HUES64 (cell line): ENCODE measurements at regions not wholly inside any gene's neighbourhood (a gene's known extent, or its start where the extent isn't known, plus 50 kb on each side); places are given as distances from the start of the nearest gene placed in this dataset.

Experiments used
- H3K27ac ChIP-seq: 2 replicates; pipeline ENCODE4 v1.7.0; 2013; ENCODE audit warnings: low read depth, low read length, inconsistent platforms
- H3K27me3 ChIP-seq: 2 replicates; pipeline ENCODE4 v1.6.1; 2013; ENCODE audit warnings: mild to moderate bottlenecking, low read length; ENCODE audit not compliant: insufficient read depth
- H3K36me3 ChIP-seq: 2 replicates; pipeline ENCODE4 v1.6.1; 2013; ENCODE audit warnings: mild to moderate bottlenecking, low read length; ENCODE audit not compliant: insufficient read depth
- H3K4me1 ChIP-seq: 2 replicates; pipeline ENCODE4 v1.6.1; 2013; ENCODE audit warnings: mild to moderate bottlenecking, low read length, moderate library complexity; ENCODE audit not compliant: insufficient read depth
- H3K4me3 ChIP-seq: 2 replicates; pipeline ENCODE4 v1.5.1; 2013; ENCODE audit warnings: mild to moderate bottlenecking, low read length, moderate library complexity
- H3K9ac ChIP-seq: 2 replicates; pipeline ENCODE4 v1.6.1; 2013; ENCODE audit warnings: mild to moderate bottlenecking, low read depth, low read length
- H3K9me3 ChIP-seq: 2 replicates; pipeline ENCODE4 v1.6.1; 2013; ENCODE audit warnings: low read depth, low read length; ENCODE audit not compliant: insufficient read depth
- WGBS: fragments of 150-250, 120-280 bp; methylation state at CpG from one replicate; pipeline ENCODE4 v1.1.7; 2013; ENCODE audit warnings: missing lambda C conversion rate; 5-methylcytosine and 5-hydroxymethylcytosine counted together

DNA sequence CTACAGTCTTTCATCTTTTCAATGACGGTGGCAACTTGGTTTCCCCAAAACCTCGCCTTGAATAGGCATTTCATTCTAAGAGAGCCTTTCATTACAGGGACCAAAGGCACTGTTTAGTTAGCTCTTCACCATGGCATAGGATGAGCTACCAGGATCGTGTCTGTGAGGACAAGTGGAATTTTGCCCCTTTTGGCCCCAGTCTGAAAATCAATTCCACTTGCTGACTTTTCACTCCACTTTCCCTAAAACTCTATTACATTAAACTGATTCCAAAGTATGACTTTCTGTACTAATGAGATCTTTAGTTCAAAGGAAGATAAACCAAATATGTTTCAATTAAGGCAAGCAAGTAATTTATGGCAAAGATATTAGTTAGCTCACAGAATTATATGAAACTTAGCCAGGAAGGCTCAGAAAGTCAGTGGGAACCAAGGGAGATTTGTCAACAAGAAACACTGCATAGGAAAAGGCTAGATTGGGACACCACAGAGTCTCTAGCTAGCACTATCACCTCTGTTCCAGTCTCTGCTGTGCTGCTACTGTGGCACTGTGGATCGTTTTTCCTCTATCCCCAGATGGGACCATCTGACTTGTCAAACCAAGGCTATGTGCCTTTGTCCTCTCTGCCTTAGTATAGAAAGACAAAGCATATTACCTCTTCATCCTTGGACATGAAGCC, 145.6 kb downstream of the SLC7A11 start:
- Histone ChIP-seq H3K9me3 (no peaks in the 10 kb centered on the region), H3K27me3 (no peaks in the 10 kb centered on the region), H3K27ac (no peak overlapping the region), H3K4me1 (peaks cover 8% of the 10 kb centered on the region; the same call in 1 of the 2 replicates), H3K9ac (no peak overlapping the region), H3K4me3 (no peak overlapping the region), H3K36me3 (no peaks in the 10 kb centered on the region)
- WGBS = 93% methylated on average over 4 of the region's 4 CpGs

DNA sequence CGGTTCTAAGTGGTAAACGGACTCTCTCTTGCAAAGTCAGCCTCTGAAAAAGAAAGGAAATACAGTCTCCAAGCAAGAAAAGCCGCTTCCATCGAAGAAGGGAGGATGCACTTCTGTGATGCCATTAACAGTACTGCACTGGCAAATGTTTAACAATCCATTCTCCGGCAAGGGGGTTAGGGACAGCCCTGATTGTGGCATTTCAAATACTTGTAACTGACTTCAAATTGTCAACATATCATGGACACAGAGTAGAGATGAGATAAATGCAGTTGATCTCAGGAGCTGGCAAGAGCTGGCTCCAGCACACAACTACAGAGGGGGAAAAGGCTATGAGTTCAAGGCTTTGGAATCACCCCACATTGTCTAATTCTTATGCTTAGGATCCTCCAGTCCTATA, 146.8 kb downstream of the SLC7A11 start:
- Histone ChIP-seq H3K9me3 (no peaks in the 10 kb centered on the region), H3K9ac (no peak overlapping the region), H3K4me3 (no peak overlapping the region), H3K36me3 (no peaks in the 10 kb centered on the region), H3K4me1 (no peaks in the 10 kb centered on the region), H3K27ac (no peak overlapping the region), H3K27me3 (no peaks in the 10 kb centered on the region)
- WGBS = 96% methylated on average over 5 of the region's 5 CpGs

DNA sequence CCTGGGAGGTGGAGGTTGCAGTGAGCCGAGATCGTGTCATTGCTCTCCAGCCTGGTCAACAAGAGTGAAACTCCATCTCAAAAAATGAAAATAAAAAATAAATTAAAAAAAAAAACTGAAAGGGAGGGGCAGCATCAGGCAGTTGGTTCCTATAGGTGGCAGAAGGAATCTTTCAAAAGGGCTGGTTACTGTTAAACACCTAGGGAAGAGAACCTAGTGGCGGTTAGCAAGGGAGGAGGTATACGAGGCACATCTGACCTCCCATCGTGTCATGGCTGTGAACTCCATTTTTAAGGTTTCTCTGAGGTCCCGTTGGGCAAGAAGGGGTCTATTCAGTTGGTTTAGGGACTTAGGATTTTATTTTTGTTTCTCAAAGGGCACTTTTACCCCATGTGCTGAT, 150.1 kb downstream of the SLC7A11 start:
- Histone ChIP-seq H3K9me3 (no peaks in the 10 kb centered on the region), H3K4me1 (no peaks in the 10 kb centered on the region), H3K36me3 (no peaks in the 10 kb centered on the region), H3K27ac (no peak overlapping the region), H3K4me3 (no peak overlapping the region), H3K9ac (no peak overlapping the region), H3K27me3 (no peaks in the 10 kb centered on the region)
- WGBS = 97% methylated on average over 6 of the region's 6 CpGs

DNA sequence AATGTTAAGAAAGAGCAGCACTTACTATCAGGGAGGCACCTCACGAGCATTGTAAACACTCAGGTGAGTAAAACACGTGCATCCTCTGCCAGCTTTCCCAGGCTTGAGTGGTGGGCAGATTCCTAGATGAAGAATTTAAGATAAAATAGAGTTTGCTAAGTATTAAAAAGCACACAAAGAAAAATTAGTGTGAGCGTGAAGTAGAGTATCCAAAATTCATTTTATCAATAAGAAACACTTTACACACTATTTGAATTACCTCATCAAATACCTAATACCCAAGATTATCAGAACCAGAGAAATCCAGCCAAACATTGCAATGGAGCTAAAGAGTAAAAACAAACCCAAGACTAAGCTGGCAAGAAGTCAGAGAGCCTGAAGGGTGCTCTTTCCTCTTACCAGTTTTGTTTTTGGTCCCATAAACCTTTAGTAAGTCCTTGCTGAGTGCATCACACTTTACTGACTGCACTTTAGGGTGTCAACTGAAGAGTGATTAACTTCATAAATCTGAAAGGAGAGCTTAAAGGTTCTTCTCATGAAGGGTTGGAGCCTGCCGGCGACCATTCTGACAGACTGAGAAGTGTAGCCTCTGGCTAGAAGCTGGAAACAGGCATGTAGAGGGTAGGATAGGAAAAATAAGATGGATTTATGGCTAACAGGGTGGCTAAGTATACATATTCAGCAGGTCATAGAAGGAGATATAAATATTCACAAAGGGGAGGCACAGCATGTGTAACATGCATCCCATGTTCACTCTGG, 151.1 kb downstream of the SLC7A11 start:
- H3K27ac ChIP-seq = no peak overlapping the region
- WGBS = 76% methylated on average over 5 of the region's 5 CpGs
- no peak overlapping the region for H3K9ac ChIP-seq
- no peaks in the 10 kb centered on the region for H3K9me3 ChIP-seq
- no peaks in the 10 kb centered on the region for H3K4me1 ChIP-seq
- no peaks in the 10 kb centered on the region for H3K36me3 ChIP-seq
- H3K4me3 ChIP-seq = no peak overlapping the region
- no peaks in the 10 kb centered on the region for H3K27me3 ChIP-seq

DNA sequence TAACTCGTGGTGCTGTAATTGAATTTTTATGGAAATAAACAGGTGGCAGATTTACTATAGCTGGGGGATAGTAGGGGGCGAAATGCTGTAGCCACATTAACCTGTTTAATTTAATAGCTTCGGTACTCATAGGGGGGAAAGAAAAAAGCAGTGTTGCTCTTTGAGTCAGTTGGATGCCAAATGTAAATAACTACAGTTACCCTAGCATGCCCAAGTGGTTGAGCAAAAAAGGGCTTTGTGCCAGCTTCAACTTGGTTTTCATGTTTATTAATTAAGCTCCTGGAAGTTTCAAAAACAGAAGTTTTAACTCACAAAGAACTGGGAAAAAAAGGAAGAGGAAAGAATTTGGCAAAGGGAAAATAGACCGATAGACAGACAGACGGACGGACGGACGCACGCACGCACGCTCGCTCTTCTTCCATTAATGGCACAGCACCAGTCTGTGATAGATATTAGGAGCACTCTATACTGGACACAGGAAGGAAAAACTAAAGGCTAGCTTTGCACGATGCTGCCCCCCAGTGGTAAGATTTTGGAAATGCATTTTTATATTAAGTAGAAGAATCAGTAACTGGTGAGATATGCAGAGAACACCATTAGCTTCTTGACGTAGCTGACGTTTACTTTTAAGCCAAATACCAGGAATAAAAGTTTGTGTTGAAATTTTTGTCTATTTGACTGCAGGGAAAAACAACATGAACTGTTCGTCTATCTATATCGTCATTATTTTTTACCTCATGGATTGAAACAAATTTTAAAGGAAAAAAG, 151.8 kb downstream of the SLC7A11 start:
- H3K4me3 ChIP-seq = no peak overlapping the region
- H3K27ac ChIP-seq = no peak overlapping the region
- no peak overlapping the region for H3K9ac ChIP-seq
- H3K36me3 ChIP-seq = no peaks in the 10 kb centered on the region
- 52% methylated on average over 17 of the region's 17 CpGs for WGBS
- no peaks in the 10 kb centered on the region for H3K9me3 ChIP-seq
- H3K27me3 ChIP-seq = no peaks in the 10 kb centered on the region
- no peaks in the 10 kb centered on the region for H3K4me1 ChIP-seq

DNA sequence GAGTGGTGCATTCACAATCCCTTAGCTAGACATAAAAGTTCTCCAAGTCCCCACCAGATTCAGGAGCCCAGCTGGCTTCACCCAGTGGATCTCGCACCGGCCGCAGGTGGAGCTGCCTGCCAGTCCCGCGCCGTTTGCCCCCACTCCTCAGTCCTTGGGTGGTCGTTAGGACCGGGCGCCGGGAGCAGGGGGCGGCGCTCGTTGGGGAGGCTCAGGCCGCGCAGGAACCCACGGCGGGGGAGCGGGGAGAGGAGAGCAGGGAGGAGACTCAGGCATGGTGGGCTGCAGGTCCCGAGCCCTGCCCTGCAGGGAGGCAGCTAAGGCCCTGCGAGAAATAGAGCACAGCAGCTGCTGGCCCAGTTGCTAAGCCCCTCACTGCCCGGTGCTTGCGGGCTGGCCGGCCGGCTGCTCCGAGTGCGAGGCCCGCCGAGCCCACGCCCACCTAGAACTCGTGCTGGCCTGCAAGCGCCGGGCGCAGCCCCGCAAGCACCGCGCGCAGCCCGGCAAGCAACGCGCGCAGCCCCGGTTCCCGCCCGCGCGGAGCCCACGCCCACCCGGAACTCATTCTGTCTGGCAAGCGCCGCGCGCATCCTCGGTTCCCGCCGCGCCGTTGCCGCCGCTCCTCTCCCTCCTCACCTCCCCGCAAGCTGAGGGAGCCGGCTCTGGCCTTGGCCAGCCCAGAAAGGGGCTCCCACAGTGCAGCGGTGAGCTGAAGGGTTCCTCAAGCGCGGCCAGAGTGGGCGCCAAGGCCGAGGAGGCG, 153.5 kb downstream of the SLC7A11 start:
- 97% methylated on average over 67 of the region's 67 CpGs for WGBS

DNA sequence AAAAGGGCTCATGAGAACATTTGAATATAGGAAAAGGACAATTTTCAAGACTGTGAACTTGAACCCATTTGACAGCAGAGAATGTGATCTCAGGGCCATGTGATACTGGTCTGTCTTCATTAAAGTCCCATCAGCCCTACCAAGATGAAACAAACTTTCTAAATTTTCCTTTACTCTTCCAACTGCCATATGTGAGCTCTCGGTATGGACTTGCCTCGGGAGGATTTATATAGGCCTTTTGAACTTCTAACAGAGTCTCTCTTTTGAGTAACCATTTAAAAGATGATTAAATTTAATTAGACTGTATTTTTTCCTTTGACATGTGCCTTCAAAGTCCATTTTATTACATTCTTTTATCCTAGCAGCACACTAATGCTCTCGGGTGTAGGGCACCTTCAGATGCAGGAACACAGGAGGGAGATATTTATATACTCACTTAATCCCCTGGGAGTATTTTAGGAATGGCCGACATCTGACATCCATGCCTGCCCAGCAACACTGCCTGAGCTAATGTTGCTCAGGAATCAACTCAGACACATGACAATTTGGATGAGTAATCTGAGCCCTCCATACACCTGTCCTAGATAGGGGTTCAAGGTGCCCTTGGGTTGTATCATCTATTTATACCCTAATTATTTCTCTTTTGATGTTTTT, 155.0 kb downstream of the SLC7A11 start:
- WGBS = 100% methylated on average over 3 of the region's 4 CpGs
- Histone ChIP-seq H3K9ac (no peak overlapping the region), H3K36me3 (no peaks in the 10 kb centered on the region), H3K9me3 (no peaks in the 10 kb centered on the region), H3K27me3 (no peaks in the 10 kb centered on the region), H3K4me1 (no peaks in the 10 kb centered on the region), H3K27ac (no peak overlapping the region), H3K4me3 (no peak overlapping the region)

More for the DNA sequence above, 153.5 kb downstream of the SLC7A11 start:
- Histone ChIP-seq H3K36me3 (no peaks in the 10 kb centered on the region), H3K4me3 (no peak overlapping the region), H3K9me3 (no peaks in the 10 kb centered on the region), H3K27me3 (no peaks in the 10 kb centered on the region), H3K4me1 (no peaks in the 10 kb centered on the region), H3K27ac (no peak overlapping the region), H3K9ac (no peak overlapping the region)

DNA sequence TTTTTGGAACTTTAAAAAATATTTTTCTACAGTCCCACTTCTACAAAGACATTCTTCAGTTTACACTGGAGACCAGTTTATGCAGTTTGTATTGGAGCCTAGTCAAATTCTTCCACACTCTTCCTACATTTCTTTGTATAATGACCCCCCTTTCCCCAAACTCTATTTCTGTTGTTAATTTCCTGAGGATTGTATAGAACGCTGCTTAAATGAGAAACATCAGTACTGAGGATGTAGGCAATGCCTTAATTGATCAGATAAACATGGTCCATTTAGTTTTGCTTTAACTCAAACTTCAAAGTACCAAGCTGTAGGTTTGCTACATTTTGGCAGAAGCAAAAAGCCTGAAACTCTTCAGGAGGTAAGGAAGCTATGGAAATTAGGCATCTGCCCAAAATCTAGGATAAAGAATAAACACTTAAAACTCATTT, 155.5 kb downstream of the SLC7A11 start:
- H3K9me3 ChIP-seq = no peaks in the 10 kb centered on the region
- no peak overlapping the region for H3K27ac ChIP-seq
- 100% methylated on average over 1 of the region's 1 CpG for WGBS
- H3K4me1 ChIP-seq = no peaks in the 10 kb centered on the region
- no peaks in the 10 kb centered on the region for H3K36me3 ChIP-seq
- no peaks in the 10 kb centered on the region for H3K27me3 ChIP-seq
- H3K4me3 ChIP-seq = no peak overlapping the region
- no peak overlapping the region for H3K9ac ChIP-seq

DNA sequence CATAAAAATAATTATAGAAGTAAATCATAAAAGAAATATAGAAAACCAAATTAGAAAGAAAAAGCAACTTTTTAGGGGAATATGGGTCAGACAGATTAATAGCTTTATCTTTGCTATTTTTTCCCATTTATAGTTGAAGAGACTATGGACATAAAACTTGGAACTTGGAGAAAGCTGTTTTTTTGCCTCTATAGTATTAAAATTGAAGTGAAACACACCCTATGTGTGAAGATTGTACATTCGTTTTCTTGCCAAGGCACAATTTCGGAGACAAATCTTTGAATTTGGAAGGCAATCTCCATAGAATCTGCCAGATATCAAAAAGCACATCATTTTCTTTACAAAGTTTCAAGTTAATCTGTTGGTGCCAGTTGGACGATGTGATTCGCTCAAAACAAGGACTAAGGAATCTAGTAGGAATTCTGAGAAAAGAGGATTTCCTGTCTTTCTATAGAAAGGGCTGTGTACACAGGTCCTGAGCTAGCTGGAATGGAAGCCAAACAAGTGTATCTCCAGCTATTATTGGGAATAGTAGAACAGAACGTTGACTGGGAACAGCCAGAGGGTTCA, 156.3 kb downstream of the SLC7A11 start:
- H3K9ac ChIP-seq = no peak overlapping the region
- WGBS = 96% methylated on average over 4 of the region's 5 CpGs
- H3K4me1 ChIP-seq = no peaks in the 10 kb centered on the region
- H3K27me3 ChIP-seq = no peaks in the 10 kb centered on the region
- H3K9me3 ChIP-seq = no peaks in the 10 kb centered on the region
- H3K27ac ChIP-seq = no peak overlapping the region
- H3K4me3 ChIP-seq = no peak overlapping the region
- H3K36me3 ChIP-seq = no peaks in the 10 kb centered on the region

DNA sequence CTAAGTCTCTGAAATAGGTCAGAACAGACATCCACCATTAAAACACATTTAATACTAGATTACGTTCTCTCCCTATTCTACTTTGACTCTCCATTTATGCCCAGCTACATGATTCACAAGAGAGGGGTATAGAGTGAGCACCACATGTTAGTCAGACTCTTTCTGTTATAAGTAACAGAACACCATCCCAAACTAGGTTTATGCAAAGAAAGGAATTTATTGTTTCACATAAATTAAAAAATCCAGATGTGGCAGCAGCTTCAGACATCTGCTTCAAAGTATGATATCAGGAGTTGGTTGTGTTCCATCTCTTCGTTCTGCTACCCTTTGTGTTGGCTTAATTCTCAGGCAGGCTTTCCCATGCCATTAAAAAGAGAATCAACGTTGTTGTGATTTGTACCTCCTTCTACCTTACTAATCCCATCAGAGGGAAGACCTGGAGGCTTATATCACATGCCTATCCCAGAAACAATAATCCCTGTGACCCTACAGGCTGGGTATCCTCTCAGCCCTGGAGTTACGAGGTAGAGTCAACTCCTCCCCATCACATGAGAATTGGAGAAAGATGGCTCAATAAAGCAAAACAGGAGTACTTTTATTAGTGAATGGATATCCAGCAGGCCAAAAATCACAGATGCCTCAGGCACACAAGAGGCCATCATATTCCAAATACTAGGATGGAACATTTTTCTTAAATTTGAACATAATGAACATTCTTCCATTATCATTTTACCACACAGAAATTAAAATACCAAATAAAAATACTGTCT, 163.2 kb downstream of the SLC7A11 start:
- 99% methylated on average over 3 of the region's 4 CpGs for WGBS
- Histone ChIP-seq H3K9ac (no peak overlapping the region), H3K36me3 (no peaks in the 10 kb centered on the region), H3K27ac (no peak overlapping the region), H3K4me3 (no peak overlapping the region), H3K4me1 (no peaks in the 10 kb centered on the region), H3K9me3 (no peaks in the 10 kb centered on the region), H3K27me3 (no peaks in the 10 kb centered on the region)
